ENCODE measurements at regions not wholly inside any gene's neighbourhood (a gene's known extent, or its start where the extent isn't known, plus 50 kb on each side); places are given as distances from the start of the nearest gene placed in this dataset.

GRCh38 chr14:81797315-81797714 is 263.7 kb upstream of the SEL1L start:
- WGBS, 3 donors = 40 to 59% (median 54%) methylated on average over 2 of the region's 2 CpGs
- Histone ChIP-seq H3K27me3 (no peaks in the 10 kb centered on the region), H3K4me1 (ENCODE audit: insufficient read depth) (no peaks in the 10 kb centered on the region), H3K36me3 (no peaks in the 10 kb centered on the region), H3K27ac (no peak overlapping the region), H3K4me3 (no peak overlapping the region), H3K9me3 (no peaks in the 10 kb centered on the region)
- TF ChIP-seq EP300 (IDR thresholded peaks at IDR 0.05) (no peak), POLR2A (IDR thresholded peaks at IDR 0.05) (no peak), CTCF (IDR thresholded peaks at IDR 0.05) (no peak)
- no peak for DNase-seq
- intact Hi-C loops (cut with DNase I) = no loop called here

GRCh38 chr14:81801921-81802320 is 268.3 kb upstream of the SEL1L start:
- no peak for TF ChIP-seq EP300 (IDR thresholded peaks at IDR 0.05)
- TF ChIP-seq CTCF (IDR thresholded peaks at IDR 0.05) = no peak
- TF ChIP-seq POLR2A (IDR thresholded peaks at IDR 0.05) = no peak
- Histone ChIP-seq H3K27ac (no peak overlapping the region), H3K27me3 (no peaks in the 10 kb centered on the region), H3K4me1 (ENCODE audit: insufficient read depth) (no peaks in the 10 kb centered on the region), H3K9me3 (no peaks in the 10 kb centered on the region), H3K4me3 (no peak overlapping the region), H3K36me3 (no peaks in the 10 kb centered on the region)
- 35 to 55% (median 43%) methylated on average over 5 of the region's 5 CpGs for WGBS, 3 donors
- intact Hi-C loops (cut with DNase I) = no loop called here
- no peak for DNase-seq

- 66 to 73% (median 67%) methylated on average over 2 of the region's 2 CpGs for whole genome bisulfite sequencing, 3 donors
- H3K27ac ChIP-seq = no peak overlapping the region
- H3K4me1 ChIP-seq (ENCODE audit: insufficient read depth) = no peaks in the 10 kb centered on the region
- intact Hi-C loops (cut with DNase I) = no loop called here
- H3K27me3 ChIP-seq = no peaks in the 10 kb centered on the region
- H3K4me3 ChIP-seq = no peak overlapping the region
- TF ChIP-seq POLR2A (IDR thresholded peaks at IDR 0.05) (no peak), EP300 (IDR thresholded peaks at IDR 0.05) (no peak), CTCF (IDR thresholded peaks at IDR 0.05) (no peak)
- no peak for DNase-seq
- no peaks in the 10 kb centered on the region for H3K36me3 ChIP-seq
- H3K9me3 ChIP-seq = no peaks in the 10 kb centered on the region
Measured at GRCh38 chr14:81802341-81802740, 268.7 kb upstream of the SEL1L start.

- Histone ChIP-seq H3K9me3 (no peaks in the 10 kb centered on the region), H3K36me3 (no peaks in the 10 kb centered on the region), H3K4me3 (no peak overlapping the region), H3K4me1 (ENCODE audit: insufficient read depth) (no peaks in the 10 kb centered on the region), H3K27me3 (no peaks in the 10 kb centered on the region), H3K27ac (no peak overlapping the region)
- TF ChIP-seq CTCF (IDR thresholded peaks at IDR 0.05) = no peak
- TF ChIP-seq POLR2A (IDR thresholded peaks at IDR 0.05) = no peak
- TF ChIP-seq EP300 (IDR thresholded peaks at IDR 0.05) = no peak
- 46 to 69% (median 54%) methylated on average over 2 of the region's 2 CpGs for WGBS, 3 donors
- DNase-seq = no peak
- intact Hi-C loops (cut with DNase I) = no loop called here
Measured at GRCh38 chr14:81805785-81806184, 272.1 kb upstream of the SEL1L start.

Measured in ovary (tissue), 7 donors.